ENCODE measurements at regions not wholly inside any gene's neighbourhood (a gene's known extent, or its start where the extent isn't known, plus 50 kb on each side); places are given as distances from the start of the nearest gene placed in this dataset.

DNA sequence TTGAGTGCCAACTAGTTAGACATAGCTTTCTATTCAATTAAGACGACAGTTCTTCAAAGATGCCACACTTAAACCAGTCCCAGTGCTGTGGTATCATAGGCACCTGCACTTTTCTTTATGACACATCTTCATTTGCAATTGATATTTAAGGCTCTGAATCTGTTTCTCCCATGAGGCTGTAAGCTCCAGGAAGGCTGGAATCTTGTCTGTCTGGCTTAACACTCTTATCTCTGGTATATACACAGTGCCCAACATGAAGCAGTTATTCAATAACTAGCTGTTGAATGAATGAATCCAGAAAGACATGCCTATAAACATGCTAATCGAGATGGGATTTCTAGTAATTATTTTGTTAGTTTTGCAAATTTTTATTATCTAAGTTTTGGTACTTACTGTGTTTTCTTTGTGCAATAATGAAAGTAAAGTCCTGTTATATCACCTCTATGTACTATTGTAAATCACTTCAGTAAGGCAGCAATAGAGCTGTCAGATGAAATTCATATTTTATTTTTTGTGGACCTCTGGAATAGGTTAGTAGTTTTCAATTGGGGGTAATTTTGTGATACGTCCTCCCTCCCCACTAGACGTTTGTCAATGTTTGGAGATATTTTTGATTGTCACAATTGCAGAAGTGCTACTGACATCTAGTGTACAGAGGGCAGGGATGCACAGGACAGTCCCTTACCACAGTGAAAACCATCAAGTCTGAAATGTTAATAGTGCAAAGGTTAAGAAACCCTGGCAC lies 51.3 kb upstream of the STEAP4 start:
- Histone ChIP-seq H3K9me1 (ENCODE audit: control insufficient read depth, extremely low read depth, insufficient read depth, low read length) (no peaks in the 10 kb centered on the region), H3K4me2 (ENCODE audit: control insufficient read depth, extremely low read depth, insufficient read depth, low read depth, low read length) (peak overlapping the region; percentile 35), H2AFZ (ENCODE audit: control insufficient read depth, low read length) (no peak overlapping the region), H3K79me2 (ENCODE audit: control insufficient read depth, insufficient read depth, low read length) (no peaks in the 10 kb centered on the region), H3K27me3 (ENCODE audit: control insufficient read depth, extremely low read depth, insufficient read depth, low read length) (no peaks in the 10 kb centered on the region), H3K4me1 (ENCODE audit: control insufficient read depth, extremely low read depth, insufficient read depth, low read length) (no peaks in the 10 kb centered on the region), H3K27ac (ENCODE audit: control insufficient read depth, insufficient read depth, low read length) (no peak overlapping the region), H3K36me3 (ENCODE audit: control insufficient read depth in 2 of 2, extremely low read depth in 1 of 2, insufficient read depth in 2 of 2, low read length in 2 of 2) (no peaks in the 10 kb centered on the region), H4K20me1 (ENCODE audit: control insufficient read depth, extremely low read depth, insufficient read depth, low read length) (no peaks in the 10 kb centered on the region), H3K9ac (ENCODE audit: control insufficient read depth, extremely low read depth, insufficient read depth, low read length) (no peak overlapping the region), H3K4me3 (ENCODE audit: control insufficient read depth in 2 of 3, extremely low read depth in 1 of 3, insufficient read depth in 2 of 3, low read depth in 1 of 3, low read length in 3 of 3) (peak overlapping the region in 1 of 3 experiments; percentile 13), H3K9me3 (ENCODE audit: control insufficient read depth, low read depth, low read length) (no peaks in the 10 kb centered on the region)
- no peak for TF ChIP-seq EZH2 (IDR thresholded peaks at IDR 0.05; ENCODE audit: low read length)
- TF ChIP-seq, protein P1, sequence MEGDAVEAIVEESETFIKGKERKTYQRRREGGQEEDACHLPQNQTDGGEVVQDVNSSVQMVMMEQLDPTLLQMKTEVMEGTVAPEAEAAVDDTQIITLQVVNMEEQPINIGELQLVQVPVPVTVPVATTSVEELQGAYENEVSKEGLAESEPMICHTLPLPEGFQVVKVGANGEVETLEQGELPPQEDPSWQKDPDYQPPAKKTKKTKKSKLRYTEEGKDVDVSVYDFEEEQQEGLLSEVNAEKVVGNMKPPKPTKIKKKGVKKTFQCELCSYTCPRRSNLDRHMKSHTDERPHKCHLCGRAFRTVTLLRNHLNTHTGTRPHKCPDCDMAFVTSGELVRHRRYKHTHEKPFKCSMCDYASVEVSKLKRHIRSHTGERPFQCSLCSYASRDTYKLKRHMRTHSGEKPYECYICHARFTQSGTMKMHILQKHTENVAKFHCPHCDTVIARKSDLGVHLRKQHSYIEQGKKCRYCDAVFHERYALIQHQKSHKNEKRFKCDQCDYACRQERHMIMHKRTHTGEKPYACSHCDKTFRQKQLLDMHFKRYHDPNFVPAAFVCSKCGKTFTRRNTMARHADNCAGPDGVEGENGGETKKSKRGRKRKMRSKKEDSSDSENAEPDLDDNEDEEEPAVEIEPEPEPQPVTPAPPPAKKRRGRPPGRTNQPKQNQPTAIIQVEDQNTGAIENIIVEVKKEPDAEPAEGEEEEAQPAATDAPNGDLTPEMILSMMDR (optimal IDR thresholded peaks at IDR 0.05 in 1 of 3, IDR thresholded peaks at IDR 0.05 in 1 of 3, conservative IDR thresholded peaks at IDR 0.05 in 1 of 3; ENCODE audit: extremely low read depth in 1 of 3, insufficient read depth in 2 of 3, low read length in 3 of 3), result peak; percentile 55 to 75 (median 65)
- dilution Hi-C loops (cut with MboI; ENCODE audit: extremely low pct_ligation_motif_present, low sequenced_read_pairs), result no loop called here
- DNase-seq (ENCODE audit: low read depth, low spot score) (no peak), FAIRE-seq (peak; percentile 75)

DNA sequence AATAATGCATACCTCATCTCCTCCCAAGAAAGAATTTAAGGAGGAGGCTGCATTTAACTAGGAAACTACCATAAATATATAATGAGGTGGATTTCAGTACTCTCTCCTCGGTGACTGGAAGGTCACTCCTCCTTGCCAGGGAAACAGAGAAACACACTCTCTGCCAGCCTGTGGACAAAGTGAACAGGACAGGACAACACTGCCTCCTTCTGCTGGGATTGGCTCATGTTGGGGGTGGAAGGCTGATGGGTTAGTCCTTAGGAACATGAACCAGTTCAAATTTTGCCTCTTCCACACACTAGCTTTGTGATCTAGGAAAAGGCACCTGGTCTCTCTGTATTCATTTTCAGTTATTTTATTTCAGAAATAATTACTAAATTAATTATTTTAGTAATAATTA lies 50.6 kb upstream of the STEAP4 start:
- H2AFZ ChIP-seq (ENCODE audit: control insufficient read depth, low read length), result no peak overlapping the region
- no peaks in the 10 kb centered on the region for H3K4me1 ChIP-seq (ENCODE audit: control insufficient read depth, extremely low read depth, insufficient read depth, low read length)
- H3K4me3 ChIP-seq (ENCODE audit: control insufficient read depth in 2 of 3, extremely low read depth in 1 of 3, insufficient read depth in 2 of 3, low read depth in 1 of 3, low read length in 3 of 3), result no peak overlapping the region
- no peak overlapping the region for H3K4me2 ChIP-seq (ENCODE audit: control insufficient read depth, extremely low read depth, insufficient read depth, low read depth, low read length)
- peak; percentile 4 for DNase-seq (ENCODE audit: low read depth, low spot score)
- dilution Hi-C loops (cut with MboI; ENCODE audit: extremely low pct_ligation_motif_present, low sequenced_read_pairs), result no loop called here
- FAIRE-seq, result no peak
- no peaks in the 10 kb centered on the region for H3K79me2 ChIP-seq (ENCODE audit: control insufficient read depth, insufficient read depth, low read length)
- no peak overlapping the region for H3K9ac ChIP-seq (ENCODE audit: control insufficient read depth, extremely low read depth, insufficient read depth, low read length)
- TF ChIP-seq, protein P1 (optimal IDR thresholded peaks at IDR 0.05 in 1 of 3, IDR thresholded peaks at IDR 0.05 in 1 of 3, conservative IDR thresholded peaks at IDR 0.05 in 1 of 3; ENCODE audit: extremely low read depth in 1 of 3, insufficient read depth in 2 of 3, low read length in 3 of 3), result peak; percentile 59 to 97 (median 82)
- no peak for TF ChIP-seq EZH2 (IDR thresholded peaks at IDR 0.05; ENCODE audit: low read length)
- H3K9me3 ChIP-seq (ENCODE audit: control insufficient read depth, low read depth, low read length), result no peaks in the 10 kb centered on the region
- no peaks in the 10 kb centered on the region for H3K27me3 ChIP-seq (ENCODE audit: control insufficient read depth, extremely low read depth, insufficient read depth, low read length)
- H4K20me1 ChIP-seq (ENCODE audit: control insufficient read depth, extremely low read depth, insufficient read depth, low read length), result no peaks in the 10 kb centered on the region
- no peaks in the 10 kb centered on the region for H3K9me1 ChIP-seq (ENCODE audit: control insufficient read depth, extremely low read depth, insufficient read depth, low read length)
- H3K27ac ChIP-seq (ENCODE audit: control insufficient read depth, insufficient read depth, low read length), result no peak overlapping the region
- no peaks in the 10 kb centered on the region for H3K36me3 ChIP-seq (ENCODE audit: control insufficient read depth in 2 of 2, extremely low read depth in 1 of 2, insufficient read depth in 2 of 2, low read length in 2 of 2)

Small RNAs in the stretch of these regions (small RNA-seq; reads per million reads assigned to genes)
- gene EIF4A1P13 (ENCODE audit: insufficient read length in 3 of 3, low read depth in 3 of 3, low replicate concordance in 1 of 3) (0 reads per million in 3 experiments), gene RF00272 (ENCODE audit: insufficient read length in 3 of 3, low read depth in 3 of 3, low replicate concordance in 1 of 3) (0 to 0.07 (median 0) reads per million in 3 experiments)
